ENCODE measurements at regions not wholly inside any gene's neighbourhood (a gene's known extent, or its start where the extent isn't known, plus 50 kb on each side); places are given as distances from the start of the nearest gene placed in this dataset.

GRCh38 chr6:104268389-104268788 lies 591.3 kb downstream of the HACE1 start:
- H3K36me3 Mint-ChIP-seq, result no peaks in the 10 kb centered on the region
- peaks cover 0 to 1% (median 0%) of the 10 kb centered on the region in 3 donors for H3K4me1 Mint-ChIP-seq
- no peak overlapping the region for H3K27ac Mint-ChIP-seq
- no peak overlapping the region for H3K4me3 Mint-ChIP-seq
- no peaks in the 10 kb centered on the region for H3K27me3 Mint-ChIP-seq
- H3K9me3 Mint-ChIP-seq, result peaks cover 0 to 6% (median 0%) of the 10 kb centered on the region in 3 donors

- no peaks in the 10 kb centered on the region for H3K27me3 Mint-ChIP-seq
- no peak overlapping the region for H3K4me3 Mint-ChIP-seq
- H3K4me1 Mint-ChIP-seq, result peaks cover 0 to 1% (median 0%) of the 10 kb centered on the region in 3 donors
- no peak overlapping the region for H3K27ac Mint-ChIP-seq
- peaks cover 0 to 6% (median 1%) of the 10 kb centered on the region in 3 donors for H3K9me3 Mint-ChIP-seq
- no peaks in the 10 kb centered on the region for H3K36me3 Mint-ChIP-seq
Measured at GRCh38 chr6:104266922-104267321, 592.8 kb downstream of the HACE1 start.

- H3K9me3 Mint-ChIP-seq, result peaks cover 0 to 4% (median 0%) of the 10 kb centered on the region in 3 donors
- H3K27me3 Mint-ChIP-seq, result no peaks in the 10 kb centered on the region
- H3K36me3 Mint-ChIP-seq, result no peaks in the 10 kb centered on the region
- no peak overlapping the region for H3K4me3 Mint-ChIP-seq
- no peak overlapping the region for H3K27ac Mint-ChIP-seq
- peaks cover 0 to 2% (median 0%) of the 10 kb centered on the region in 3 donors for H3K4me1 Mint-ChIP-seq
Measured at GRCh38 chr6:104256646-104257045, 603.1 kb downstream of the HACE1 start.

DNA sequence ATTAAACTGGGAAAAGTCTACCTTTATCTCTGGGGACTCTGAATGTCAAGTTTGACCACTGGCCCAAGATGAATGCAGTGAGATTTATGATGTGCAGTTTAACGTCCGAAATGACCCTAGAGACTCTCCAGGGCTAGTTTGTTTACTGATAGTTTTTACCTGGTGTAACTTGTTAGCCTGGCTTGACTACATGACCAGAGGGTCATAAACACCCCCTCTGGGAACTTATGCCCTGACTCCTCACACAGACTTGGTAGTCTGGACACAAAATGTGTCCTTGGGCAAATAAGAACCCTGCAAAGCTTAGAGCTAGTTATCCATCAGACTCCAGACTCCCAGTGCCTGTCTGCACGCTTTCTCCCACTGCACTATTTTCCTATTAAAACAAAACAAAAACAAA lies 606.5 kb downstream of the HACE1 start:
- Mint-ChIP-seq H3K36me3 (no peaks in the 10 kb centered on the region), H3K27ac (no peak overlapping the region), H3K27me3 (no peaks in the 10 kb centered on the region)

DNA sequence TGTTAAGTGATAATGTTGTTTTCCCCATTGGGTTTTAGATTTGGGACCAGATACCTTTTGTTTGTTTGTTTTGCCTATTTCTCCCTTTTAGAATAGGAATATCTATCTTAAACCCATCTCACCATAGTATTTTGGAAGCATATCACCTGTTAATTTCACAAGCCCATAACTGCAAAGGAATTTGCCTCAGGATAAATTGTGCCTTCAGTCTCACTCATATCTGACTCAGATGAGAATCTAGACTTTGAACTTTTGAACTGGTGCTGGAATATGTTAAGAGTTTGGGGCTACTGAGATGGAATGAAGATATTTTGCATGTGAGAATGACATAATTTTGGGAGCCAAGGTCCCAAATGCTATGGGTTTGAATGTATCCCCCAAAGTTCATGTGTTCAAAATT lies 607.4 kb downstream of the HACE1 start:
- peaks cover 0 to 2% (median 0%) of the 10 kb centered on the region in 3 donors for H3K4me1 Mint-ChIP-seq
- H3K27me3 Mint-ChIP-seq, result no peaks in the 10 kb centered on the region
- no peak overlapping the region for H3K27ac Mint-ChIP-seq
- no peak overlapping the region for H3K4me3 Mint-ChIP-seq
- H3K36me3 Mint-ChIP-seq, result no peaks in the 10 kb centered on the region
- peaks cover 0 to 4% (median 0%) of the 10 kb centered on the region in 3 donors for H3K9me3 Mint-ChIP-seq

More for the DNA sequence above, 606.5 kb downstream of the HACE1 start:
- peak overlapping the region in 1 of 4 donors; percentile 8 for H3K4me3 Mint-ChIP-seq
- peaks cover 0 to 4% (median 0%) of the 10 kb centered on the region in 3 donors for H3K9me3 Mint-ChIP-seq
- H3K4me1 Mint-ChIP-seq, result peaks cover 0 to 2% (median 0%) of the 10 kb centered on the region in 3 donors

GRCh38 chr6:104251651-104252050 lies 608.1 kb downstream of the HACE1 start:
- no peaks in the 10 kb centered on the region for H3K36me3 Mint-ChIP-seq
- H3K4me1 Mint-ChIP-seq, result peaks cover 0 to 2% (median 0%) of the 10 kb centered on the region in 3 donors
- no peaks in the 10 kb centered on the region for H3K27me3 Mint-ChIP-seq
- no peak overlapping the region for H3K4me3 Mint-ChIP-seq
- peaks cover 0 to 4% (median 0%) of the 10 kb centered on the region in 3 donors for H3K9me3 Mint-ChIP-seq
- no peak overlapping the region for H3K27ac Mint-ChIP-seq

DNA sequence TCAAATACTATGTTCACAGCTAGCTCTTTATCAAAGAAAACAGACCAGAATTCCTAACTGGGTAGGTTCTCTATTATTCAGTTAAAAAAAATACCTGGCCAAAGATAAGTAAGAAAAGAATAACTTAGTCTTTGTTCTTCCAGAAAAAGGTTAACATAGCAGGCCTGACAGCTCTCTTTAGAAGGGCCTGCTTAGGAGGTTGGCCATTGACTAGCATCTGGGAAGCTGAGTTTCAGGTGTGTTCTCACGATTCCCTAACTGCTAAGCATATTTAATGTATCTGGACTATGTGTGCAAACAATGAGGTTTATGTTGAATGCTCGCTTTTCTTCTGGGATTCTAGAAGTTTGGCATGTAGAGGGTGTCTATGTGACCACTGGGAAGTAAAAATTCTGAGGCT lies 618.9 kb downstream of the HACE1 start:
- no peaks in the 10 kb centered on the region for H3K4me1 Mint-ChIP-seq
- peaks cover 4 to 16% (median 10%) of the 10 kb centered on the region in 3 donors for H3K9me3 Mint-ChIP-seq
- no peaks in the 10 kb centered on the region for H3K27me3 Mint-ChIP-seq
- no peak overlapping the region for H3K27ac Mint-ChIP-seq
- H3K36me3 Mint-ChIP-seq, result no peaks in the 10 kb centered on the region
- no peak overlapping the region for H3K4me3 Mint-ChIP-seq

DNA sequence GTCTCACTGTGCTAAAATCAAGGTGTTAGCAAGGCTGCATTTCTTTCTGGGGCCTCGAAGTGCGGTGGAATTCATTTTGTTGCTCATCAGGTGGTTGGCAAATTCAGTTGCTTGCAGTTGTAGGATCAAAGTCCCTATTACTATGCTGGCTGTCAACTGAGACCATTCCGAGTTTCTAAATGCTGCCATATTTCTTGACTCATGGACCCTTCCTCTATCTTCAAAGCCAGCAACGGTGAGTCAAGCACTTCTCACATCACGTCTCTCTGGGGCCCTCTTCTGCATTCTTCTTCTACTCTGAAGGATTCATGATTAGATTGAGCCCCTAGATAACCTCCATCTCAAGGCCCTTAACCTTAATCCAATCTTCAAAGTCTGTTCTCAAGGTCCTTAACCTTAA lies 619.7 kb downstream of the HACE1 start:
- peaks cover 4 to 11% (median 8%) of the 10 kb centered on the region in 3 donors for H3K9me3 Mint-ChIP-seq

DNA sequence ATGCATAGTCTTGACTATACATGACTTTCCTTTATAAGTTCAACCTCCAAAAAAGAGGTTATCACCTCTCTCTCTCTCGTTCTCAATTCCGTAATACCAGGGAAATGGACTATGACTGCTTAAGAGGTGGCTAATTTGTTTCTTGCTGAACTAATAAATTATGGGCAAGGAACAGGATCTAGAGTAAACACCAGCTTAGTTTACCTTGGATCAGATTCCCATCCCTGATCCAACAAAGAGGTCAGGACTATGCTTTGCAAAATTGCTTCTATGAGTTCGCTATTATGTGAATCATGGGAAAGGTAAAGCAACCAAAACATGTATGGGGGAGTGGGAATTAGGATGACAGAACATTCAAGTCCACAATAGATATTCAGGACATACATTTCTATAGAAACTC lies 630.7 kb downstream of the HACE1 start:
- Mint-ChIP-seq H3K4me3 (no peak overlapping the region), H3K27ac (no peak overlapping the region), H3K27me3 (no peaks in the 10 kb centered on the region), H3K4me1 (peaks cover 0 to 2% (median 0%) of the 10 kb centered on the region in 3 donors), H3K36me3 (no peaks in the 10 kb centered on the region), H3K9me3 (no peaks in the 10 kb centered on the region)

More for the DNA sequence above, 619.7 kb downstream of the HACE1 start:
- no peaks in the 10 kb centered on the region for H3K4me1 Mint-ChIP-seq
- H3K27ac Mint-ChIP-seq, result no peak overlapping the region
- H3K4me3 Mint-ChIP-seq, result no peak overlapping the region
- H3K27me3 Mint-ChIP-seq, result no peaks in the 10 kb centered on the region
- no peaks in the 10 kb centered on the region for H3K36me3 Mint-ChIP-seq

DNA sequence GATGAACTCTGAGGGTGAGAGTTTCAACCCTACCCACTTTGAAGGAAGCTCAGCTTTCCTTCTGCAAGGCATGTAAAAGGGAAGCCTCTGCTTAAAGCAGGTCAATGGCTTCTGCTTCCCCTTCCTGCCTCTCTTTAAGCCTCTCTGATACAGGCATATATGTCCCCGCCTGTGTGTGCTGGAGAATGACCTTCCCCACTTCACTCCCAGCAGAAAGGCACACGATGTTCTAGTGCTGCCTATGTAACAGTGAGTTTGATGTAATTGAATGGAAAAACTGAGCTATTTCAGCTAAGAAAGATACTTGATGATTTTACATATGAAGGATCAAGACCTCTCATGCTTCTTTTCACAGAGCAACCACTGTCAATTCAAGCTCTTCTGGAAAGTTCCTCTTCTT lies 632.2 kb downstream of the HACE1 start:
- Mint-ChIP-seq H3K36me3 (no peaks in the 10 kb centered on the region), H3K4me3 (no peak overlapping the region), H3K4me1 (peaks cover 0 to 2% (median 0%) of the 10 kb centered on the region in 3 donors), H3K27ac (no peak overlapping the region), H3K27me3 (no peaks in the 10 kb centered on the region), H3K9me3 (no peaks in the 10 kb centered on the region)

- no peaks in the 10 kb centered on the region for H3K36me3 Mint-ChIP-seq
- H3K4me3 Mint-ChIP-seq, result no peak overlapping the region
- H3K27me3 Mint-ChIP-seq, result no peaks in the 10 kb centered on the region
- H3K27ac Mint-ChIP-seq, result no peak overlapping the region
- no peaks in the 10 kb centered on the region for H3K9me3 Mint-ChIP-seq
- H3K4me1 Mint-ChIP-seq, result peaks cover 0 to 2% (median 0%) of the 10 kb centered on the region in 3 donors
Measured at GRCh38 chr6:104226790-104227446, 632.8 kb downstream of the HACE1 start.

GRCh38 chr6:104218116-104218515 lies 641.6 kb downstream of the HACE1 start:
- Mint-ChIP-seq H3K27me3 (no peaks in the 10 kb centered on the region), H3K4me1 (no peaks in the 10 kb centered on the region), H3K4me3 (no peak overlapping the region), H3K36me3 (no peaks in the 10 kb centered on the region), H3K9me3 (peaks cover 0 to 2% (median 0%) of the 10 kb centered on the region in 3 donors), H3K27ac (no peak overlapping the region)

- Mint-ChIP-seq H3K27me3 (no peaks in the 10 kb centered on the region), H3K27ac (no peak overlapping the region), H3K4me1 (no peaks in the 10 kb centered on the region), H3K36me3 (no peaks in the 10 kb centered on the region), H3K4me3 (no peak overlapping the region), H3K9me3 (no peaks in the 10 kb centered on the region)
Measured at GRCh38 chr6:104214901-104215300, 644.8 kb downstream of the HACE1 start.

DNA sequence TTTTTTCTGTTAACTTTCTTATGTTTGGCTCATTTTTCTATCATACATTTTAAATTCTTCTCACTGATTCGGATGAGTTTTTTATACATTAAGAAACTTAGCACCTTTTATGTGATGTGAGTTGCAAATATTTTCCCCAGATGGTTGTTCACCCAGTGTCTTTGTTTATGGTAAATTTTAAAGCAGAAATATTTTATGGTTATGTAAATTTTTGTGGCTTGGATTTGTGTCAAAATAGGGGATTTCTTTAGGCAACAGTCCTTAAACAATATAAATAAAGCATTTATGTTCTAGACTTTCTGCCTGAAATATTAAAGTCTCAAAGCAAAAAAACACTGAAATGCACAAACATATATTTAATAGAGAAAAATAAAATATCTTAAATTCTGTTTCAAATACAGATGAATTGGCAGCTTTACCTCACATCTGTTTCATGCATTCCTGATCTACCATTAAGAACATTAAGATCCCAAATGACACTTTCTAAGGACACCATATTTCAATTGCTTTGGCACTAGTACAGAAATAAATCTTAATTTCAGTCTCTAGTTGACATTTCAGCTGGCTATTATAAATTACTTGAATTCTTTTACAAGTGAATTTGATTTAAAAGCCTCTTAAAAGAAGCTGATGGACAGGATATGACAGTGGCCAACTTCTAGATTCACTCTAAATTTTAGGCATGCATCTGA lies 646.6 kb downstream of the HACE1 start:
- H3K4me1 Mint-ChIP-seq, result no peaks in the 10 kb centered on the region
- no peak overlapping the region for H3K27ac Mint-ChIP-seq
- no peaks in the 10 kb centered on the region for H3K27me3 Mint-ChIP-seq
- H3K36me3 Mint-ChIP-seq, result no peaks in the 10 kb centered on the region
- no peaks in the 10 kb centered on the region for H3K9me3 Mint-ChIP-seq
- no peak overlapping the region for H3K4me3 Mint-ChIP-seq

DNA sequence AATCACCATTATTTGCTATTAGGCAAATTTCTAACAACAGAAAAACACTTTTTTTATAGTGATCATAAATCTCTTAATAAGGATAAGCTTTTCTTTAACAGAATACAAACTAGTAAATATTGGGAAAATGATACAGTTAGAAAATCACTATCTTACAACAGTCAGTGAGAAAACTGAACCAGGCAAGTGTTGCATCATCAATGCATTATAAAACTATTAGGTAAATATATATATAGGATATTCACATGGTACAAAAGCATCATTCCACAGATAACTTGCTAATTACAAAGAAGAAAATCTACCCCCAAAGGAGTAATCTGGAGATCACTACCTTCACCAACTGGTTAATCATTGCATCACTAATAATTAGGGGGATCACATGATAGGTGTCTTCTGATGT lies 652.1 kb downstream of the HACE1 start:
- Mint-ChIP-seq H3K4me3 (no peak overlapping the region), H3K27me3 (no peaks in the 10 kb centered on the region), H3K36me3 (no peaks in the 10 kb centered on the region), H3K4me1 (no peaks in the 10 kb centered on the region), H3K27ac (no peak overlapping the region), H3K9me3 (peaks cover 0 to 4% (median 2%) of the 10 kb centered on the region in 3 donors)

GRCh38 chr6:104201557-104201956 lies 658.2 kb downstream of the HACE1 start:
- Mint-ChIP-seq H3K9me3 (peaks cover 0 to 14% (median 5%) of the 10 kb centered on the region in 3 donors), H3K27ac (no peak overlapping the region), H3K36me3 (no peaks in the 10 kb centered on the region), H3K27me3 (no peaks in the 10 kb centered on the region), H3K4me1 (no peaks in the 10 kb centered on the region), H3K4me3 (peak overlapping the region in 1 of 4 donors; percentile 7)
